ENCODE measurements at regions not wholly inside any gene's neighbourhood (a gene's known extent, or its start where the extent isn't known, plus 50 kb on each side); places are given as distances from the start of the nearest gene placed in this dataset.

- Histone ChIP-seq H3K9ac (replicated peaks; ENCODE audit: extremely low read depth, insufficient read depth, low read length) (no peak overlapping the region), H3K27me3 (ENCODE audit: control insufficient read depth in 2 of 2, insufficient read depth in 2 of 2, low read length in 2 of 2) (peaks cover 0 to 2% of the 10 kb centered on the region in 2 experiments), H3K79me2 (ENCODE audit: control insufficient read depth, insufficient read depth, low read length) (no peaks in the 10 kb centered on the region), H3K4me3 (replicated peaks in 1 of 3; ENCODE audit: insufficient read depth in 1 of 3, low read depth in 1 of 3, low read length in 3 of 3) (no peak overlapping the region), H2AFZ (ENCODE audit: low read depth, low read length) (no peak overlapping the region), H3K36me3 (ENCODE audit: control insufficient read depth in 2 of 2, extremely low read depth in 1 of 2, insufficient read depth in 2 of 2, low read length in 2 of 2) (no peaks in the 10 kb centered on the region), H3K9me3 (replicated peaks; ENCODE audit: control insufficient read depth, insufficient read depth, low read length) (no peaks in the 10 kb centered on the region), H3K27ac (ENCODE audit: insufficient read depth, low read depth, low read length) (no peak overlapping the region), H3K9me1 (replicated peaks; ENCODE audit: control insufficient read depth, extremely low read depth, insufficient read depth, low read length) (no peaks in the 10 kb centered on the region), H4K20me1 (replicated peaks; ENCODE audit: control insufficient read depth, extremely low read depth, insufficient read depth, low read length) (no peaks in the 10 kb centered on the region), H3K4me2 (ENCODE audit: insufficient read depth, low read length) (no peak overlapping the region), H3K4me1 (ENCODE audit: control insufficient read depth, extremely low read depth, insufficient read depth, low read length) (no peaks in the 10 kb centered on the region)
- TF ChIP-seq POLR2A (IDR thresholded peaks at IDR 0.05; ENCODE audit: low read depth, low read length) (no peak), GATA2 (IDR thresholded peaks at IDR 0.05; ENCODE audit: insufficient read depth, insufficient read length, low read depth, low read length) (no peak), JUN (IDR thresholded peaks at IDR 0.05; ENCODE audit: borderline replicate concordance, insufficient read depth, insufficient read length, low read depth) (no peak)
- intact Hi-C loops (cut with micrococcal nuclease) = no loop called here
- dilution Hi-C loops (cut with MboI; ENCODE audit: extremely low pct_ligation_motif_present, low sequenced_read_pairs) = no loop called here
- FAIRE-seq (no peak), DNase-seq (ENCODE audit: low read depth, low spot score) (no peak)
- POLR2A ChIA-PET = no interaction called here
- no TSS peak for BruUV-seq (replicated peaks)
- CTCF ChIA-PET = no interaction called here
Observed at GRCh38 chr12:109652233-109652976, 61.2 kb upstream of the FAM222A start.

- ChIA-PET CTCF (no interaction called here), POLR2A (no interaction called here)
- no peak for TF ChIP-seq EZH2 (IDR thresholded peaks at IDR 0.05; ENCODE audit: borderline replicate concordance, low read depth, low read length, severe bottlenecking)
- H3K79me2 ChIP-seq (ENCODE audit: control insufficient read depth, insufficient read depth, low read length) = no peaks in the 10 kb centered on the region
- no TSS peak for BruUV-seq (replicated peaks)
- H3K36me3 ChIP-seq (ENCODE audit: control insufficient read depth in 2 of 2, extremely low read depth in 1 of 2, insufficient read depth in 2 of 2, low read length in 2 of 2) = no peaks in the 10 kb centered on the region
- H3K9me3 ChIP-seq (replicated peaks; ENCODE audit: control insufficient read depth, insufficient read depth, low read length) = no peaks in the 10 kb centered on the region
- no peak overlapping the region for H3K4me2 ChIP-seq (ENCODE audit: insufficient read depth, low read length)
- dilution Hi-C loops (cut with MboI; ENCODE audit: extremely low pct_ligation_motif_present, low sequenced_read_pairs) (no loop called here), intact Hi-C loops (cut with micrococcal nuclease) (no loop called here)
- no peaks in the 10 kb centered on the region for H3K4me1 ChIP-seq (ENCODE audit: control insufficient read depth, extremely low read depth, insufficient read depth, low read length)
- DNase-seq (ENCODE audit: low read depth, low spot score) (no peak), FAIRE-seq (no peak)
- no peak overlapping the region for H3K9ac ChIP-seq (replicated peaks; ENCODE audit: extremely low read depth, insufficient read depth, low read length)
- H4K20me1 ChIP-seq (replicated peaks; ENCODE audit: control insufficient read depth, extremely low read depth, insufficient read depth, low read length) = no peaks in the 10 kb centered on the region
- H3K4me3 ChIP-seq (replicated peaks in 1 of 3; ENCODE audit: insufficient read depth in 1 of 3, low read depth in 1 of 3, low read length in 3 of 3) = no peak overlapping the region
- no peaks in the 10 kb centered on the region for H3K9me1 ChIP-seq (replicated peaks; ENCODE audit: control insufficient read depth, extremely low read depth, insufficient read depth, low read length)
- no peak overlapping the region for H2AFZ ChIP-seq (ENCODE audit: low read depth, low read length)
- H3K27ac ChIP-seq (ENCODE audit: insufficient read depth, low read depth, low read length) = no peak overlapping the region
- peaks cover 0 to 2% of the 10 kb centered on the region in 2 experiments for H3K27me3 ChIP-seq (ENCODE audit: control insufficient read depth in 2 of 2, insufficient read depth in 2 of 2, low read length in 2 of 2)
Observed at GRCh38 chr12:109652977-109653264, 60.7 kb upstream of the FAM222A start.
